PFSK-1 (cell line): ENCODE measurements at regions not wholly inside any gene's neighbourhood (a gene's known extent, or its start where the extent isn't known, plus 50 kb on each side); places are given as distances from the start of the nearest gene placed in this dataset.
A peak's percentile ranks its signal among the peaks of the same experiment; 100 is the strongest.

Source experiments
- FOXP2 ChIP-seq: optimal IDR thresholded peaks from 2 replicates; pipeline ENCODE3; 2011; ENCODE audit warnings: borderline replicate concordance, control low read depth, inconsistent platforms; ENCODE audit not compliant: insufficient read depth; ENCODE audit errors: extremely low read length, extremely low read depth
- POLR2AphosphoS5 ChIP-seq: IDR thresholded peaks from 2 replicates; pipeline ENCODE4 v1.6.1; 2012; ENCODE audit warnings: low read depth, mild to moderate bottlenecking, control low read depth, low read length, moderate library complexity
- REST ChIP-seq, 2 experiments: IDR thresholded peaks; 2 replicates each; pipeline versions ENCODE4 v1.6.1 to v1.8.0; 2011 to 2012; ENCODE audit warnings: low read depth in 2 of 2, low read length in 2 of 2, control low read depth in 1 of 2, inconsistent platforms in 1 of 2, mild to moderate bottlenecking in 1 of 2, moderate library complexity in 1 of 2; ENCODE audit not compliant: insufficient read depth in 1 of 2
- SIN3A ChIP-seq: IDR thresholded peaks from 2 replicates; pipeline ENCODE4 v1.6.1; 2012; ENCODE audit warnings: mild to moderate bottlenecking, low read length, moderate library complexity, borderline replicate concordance; ENCODE audit not compliant: insufficient read depth
- TAF1 ChIP-seq: IDR thresholded peaks from 2 replicates; pipeline ENCODE4 v1.6.1; 2012; ENCODE audit warnings: low read length, control low read depth, borderline replicate concordance; ENCODE audit not compliant: insufficient read depth

GRCh38 chr1:56423716-56424115 is 155.6 kb downstream of the PLPP3 start:
- TF ChIP-seq TAF1 (no peak), REST (IDR thresholded peaks at IDR 0.05; ENCODE audit: insufficient read depth in 1 of 2, low read depth in 2 of 2, low read length in 2 of 2) (no peak), POLR2AphosphoS5 (no peak), SIN3A (no peak)

GRCh38 chr1:56418151-56418631 is 161.2 kb downstream of the PLPP3 start:
- TF ChIP-seq SIN3A: no peak
- TF ChIP-seq REST (IDR thresholded peaks at IDR 0.05; ENCODE audit: insufficient read depth in 1 of 2, low read depth in 2 of 2, low read length in 2 of 2): 0 out of 4 replicates have a peak, but pooled peaks of 1 of the 2 experiments have one; percentile 24

- TF ChIP-seq FOXP2: no peak
- TF ChIP-seq SIN3A: no peak
- TF ChIP-seq POLR2AphosphoS5: no peak
- TF ChIP-seq REST (IDR thresholded peaks at IDR 0.05; ENCODE audit: insufficient read depth in 1 of 2, low read depth in 2 of 2, low read length in 2 of 2): no peak
- TF ChIP-seq TAF1: no peak
These were observed 161.7 kb downstream of the PLPP3 start for GRCh38 chr1:56417646-56418045.

- TF ChIP-seq TAF1 (no peak), POLR2AphosphoS5 (no peak), FOXP2 (no peak), REST (IDR thresholded peaks at IDR 0.05; ENCODE audit: insufficient read depth in 1 of 2, low read depth in 2 of 2, low read length in 2 of 2) (no peak), SIN3A (no peak)
These were observed 162.9 kb downstream of the PLPP3 start for GRCh38 chr1:56416495-56416894.

GRCh38 chr1:56415720-56416119 is 163.6 kb downstream of the PLPP3 start:
- no peak for TF ChIP-seq POLR2AphosphoS5
- no peak for TF ChIP-seq REST (IDR thresholded peaks at IDR 0.05; ENCODE audit: insufficient read depth in 1 of 2, low read depth in 2 of 2, low read length in 2 of 2)
- no peak for TF ChIP-seq SIN3A
- no peak for TF ChIP-seq TAF1
- no peak for TF ChIP-seq FOXP2
